Mesendoderm (in vitro differentiated cells): ENCODE measurements at regions not wholly inside any gene's neighbourhood (a gene's known extent, or its start where the extent isn't known, plus 50 kb on each side); places are given as distances from the start of the nearest gene placed in this dataset.
"Not testable (repeated sequence)": the region's sequence is repeated elsewhere in the genome, so short reads cannot be mapped to it uniquely, and the experiment has no call there.

Experiments used
- DNase-seq: peaks from one replicate; pipeline ENCODE4 v3.0.0; 2013
- H2AK5ac ChIP-seq: 2 replicates; pipeline ENCODE4 v1.6.1; 2013; ENCODE audit warnings: low read length, inconsistent platforms
- H2BK120ac ChIP-seq: 2 replicates; pipeline ENCODE4 v1.6.1; 2013; ENCODE audit warnings: low read depth, mild to moderate bottlenecking, low read length, moderate library complexity, mixed read lengths
- H2BK15ac ChIP-seq: replicated peaks from 2 replicates; pipeline ENCODE4 v1.6.1; 2013; ENCODE audit warnings: low read depth, mild to moderate bottlenecking, moderate library complexity
- H2BK5ac ChIP-seq: 2 replicates; pipeline ENCODE4 v1.6.1; 2013; ENCODE audit warnings: low read length, inconsistent platforms
- H3K18ac ChIP-seq: 2 replicates; pipeline ENCODE4 v1.6.1; 2013; ENCODE audit warnings: mild to moderate bottlenecking, low read length, mixed read lengths
- H3K23ac ChIP-seq: one replicate; pipeline ENCODE4 v1.6.1; 2013; ENCODE audit warnings: low read length
- H3K27ac ChIP-seq: 2 replicates; pipeline ENCODE4 v1.5.1; 2013; ENCODE audit warnings: low read depth, mild to moderate bottlenecking, inconsistent platforms, low read length, moderate library complexity
- H3K27me3 ChIP-seq: 2 replicates; pipeline ENCODE4 v1.6.1; 2013; ENCODE audit warnings: low read length, control low read depth, mild to moderate bottlenecking, inconsistent platforms; ENCODE audit not compliant: insufficient read depth, poor library complexity
- H3K36me3 ChIP-seq: 2 replicates; pipeline ENCODE4 v1.6.1; 2013; ENCODE audit warnings: low read length, inconsistent platforms; ENCODE audit not compliant: control insufficient read depth, insufficient read depth
- H3K4ac ChIP-seq: one replicate; pipeline ENCODE4 v1.6.1; 2013; ENCODE audit warnings: low read depth, mild to moderate bottlenecking, low read length, moderate library complexity
- H3K4me1 ChIP-seq: 2 replicates; pipeline ENCODE4 v1.6.1; 2013; ENCODE audit warnings: low read depth, low read length, inconsistent platforms; ENCODE audit not compliant: control insufficient read depth
- H3K4me2 ChIP-seq: 2 replicates; pipeline ENCODE4 v1.6.1; 2013; ENCODE audit warnings: low read length
- H3K4me3 ChIP-seq: 2 replicates; pipeline ENCODE4 v1.5.1; 2013; ENCODE audit warnings: mild to moderate bottlenecking, low read length
- H3K56ac ChIP-seq: one replicate; pipeline ENCODE4 v1.6.1; 2013; ENCODE audit warnings: low read length
- H3K79me1 ChIP-seq: 2 replicates; pipeline ENCODE4 v1.6.1; 2013; ENCODE audit warnings: low read length, inconsistent platforms
- H3K79me2 ChIP-seq: 2 replicates; pipeline ENCODE4 v1.6.1; 2013; ENCODE audit warnings: mild to moderate bottlenecking, low read length; ENCODE audit not compliant: control insufficient read depth, insufficient read depth
- H3K9ac ChIP-seq: 2 replicates; pipeline ENCODE4 v1.6.1; 2013; ENCODE audit warnings: low read length, inconsistent platforms
- H4K5ac ChIP-seq: one replicate; pipeline ENCODE4 v1.6.1; 2013; ENCODE audit warnings: low read length
- H4K8ac ChIP-seq: one replicate; pipeline ENCODE4 v1.6.1; 2013; ENCODE audit warnings: low read depth, mild to moderate bottlenecking, control low read depth, low read length, moderate library complexity
- WGBS: extraction: QIAGEN DNeasy Blood & Tissue Kit; methylation state at CpG from one replicate; pipeline ENCODE4 v1.1.7; 2013; ENCODE audit warnings: low lambda C conversion rate, missing lambda C conversion rate; ENCODE audit not compliant: insufficient coverage; ENCODE audit errors: extremely low coverage; 5-methylcytosine and 5-hydroxymethylcytosine counted together

- Histone ChIP-seq H3K79me1 (no peaks in the 10 kb centered on the region), H3K27ac (no peak overlapping the region), H3K4me1 (no peaks in the 10 kb centered on the region), H3K79me2 (no peaks in the 10 kb centered on the region), H2BK15ac (no peak overlapping the region), H3K4ac (no peak overlapping the region), H3K36me3 (no peaks in the 10 kb centered on the region), H3K23ac (no peak overlapping the region), H2BK5ac (no peak overlapping the region), H2AK5ac (no peak overlapping the region), H3K9ac (no peak overlapping the region), H4K8ac (no peak overlapping the region), H3K18ac (no peak overlapping the region), H4K5ac (no peak overlapping the region), H3K56ac (no peak overlapping the region), H3K4me2 (no peak overlapping the region), H3K27me3 (no peaks in the 10 kb centered on the region), H3K4me3 (no peak overlapping the region), H2BK120ac (no peak overlapping the region)
- WGBS = no CpG with 5 or more reads among the region's 2 CpGs
- no peak for DNase-seq
Measured at GRCh38 chr1:221251580-221251979, 372.3 kb downstream of the HLX start.

GRCh38 chr1:221254813-221255212 lies 375.6 kb downstream of the HLX start:
- Histone ChIP-seq H3K79me1 (no peaks in the 10 kb centered on the region), H4K5ac (no peak overlapping the region), H3K56ac (no peak overlapping the region), H3K4me1 (no peaks in the 10 kb centered on the region), H3K27me3 (no peaks in the 10 kb centered on the region), H3K27ac (no peak overlapping the region), H2BK15ac (no peak overlapping the region), H4K8ac (no peak overlapping the region), H3K9ac (no peak overlapping the region), H2BK5ac (no peak overlapping the region), H3K18ac (no peak overlapping the region), H3K4me2 (no peak overlapping the region), H3K23ac (no peak overlapping the region), H3K79me2 (no peaks in the 10 kb centered on the region), H3K36me3 (no peaks in the 10 kb centered on the region), H2AK5ac (no peak overlapping the region), H2BK120ac (no peak overlapping the region), H3K4me3 (no peak overlapping the region), H3K4ac (no peak overlapping the region)
- DNase-seq = no peak

- Histone ChIP-seq H3K4me2 (no peak overlapping the region), H2BK120ac (no peak overlapping the region), H3K23ac (no peak overlapping the region), H3K79me2 (no peaks in the 10 kb centered on the region), H2BK5ac (no peak overlapping the region), H2AK5ac (no peak overlapping the region), H3K79me1 (no peaks in the 10 kb centered on the region), H4K5ac (no peak overlapping the region), H3K36me3 (no peaks in the 10 kb centered on the region), H3K4me1 (no peaks in the 10 kb centered on the region), H2BK15ac (no peak overlapping the region), H3K18ac (no peak overlapping the region), H3K4ac (no peak overlapping the region), H3K27me3 (no peaks in the 10 kb centered on the region), H3K4me3 (no peak overlapping the region), H3K9ac (no peak overlapping the region), H3K27ac (no peak overlapping the region), H4K8ac (no peak overlapping the region), H3K56ac (no peak overlapping the region)
- DNase-seq = no peak
- no CpG with 5 or more reads among the region's 3 CpGs for WGBS
Measured at GRCh38 chr1:221256773-221257172, 377.5 kb downstream of the HLX start.

- H3K36me3 ChIP-seq, H2AK5ac ChIP-seq, H3K4me3 ChIP-seq, H3K4me2 ChIP-seq, H4K5ac ChIP-seq, H4K8ac ChIP-seq, H2BK15ac ChIP-seq, DNase-seq, H3K4ac ChIP-seq, H3K79me1 ChIP-seq, H3K56ac ChIP-seq, H3K18ac ChIP-seq, H3K27me3 ChIP-seq, H2BK5ac ChIP-seq, H3K4me1 ChIP-seq, H3K79me2 ChIP-seq, H2BK120ac ChIP-seq, H3K9ac ChIP-seq, H3K23ac ChIP-seq, H3K27ac ChIP-seq: not testable (repeated sequence)
- no CpG with 5 or more reads among the region's 1 CpG for WGBS
Measured at GRCh38 chr1:221257548-221257947, 378.3 kb downstream of the HLX start.

GRCh38 chr1:221262677-221263076 lies 383.4 kb downstream of the HLX start:
- not testable (repeated sequence) for H3K23ac ChIP-seq, DNase-seq, H3K18ac ChIP-seq, H3K79me2 ChIP-seq, H4K8ac ChIP-seq, H3K4me3 ChIP-seq, H3K27ac ChIP-seq, H3K4me2 ChIP-seq, H3K4ac ChIP-seq, H3K56ac ChIP-seq, H2AK5ac ChIP-seq, H2BK15ac ChIP-seq, H3K27me3 ChIP-seq, H4K5ac ChIP-seq, H3K79me1 ChIP-seq, H2BK5ac ChIP-seq, H3K4me1 ChIP-seq, H3K9ac ChIP-seq, H3K36me3 ChIP-seq, H2BK120ac ChIP-seq
- no CpG with 5 or more reads among the region's 7 CpGs for WGBS

- Histone ChIP-seq H3K4me2 (no peak overlapping the region), H3K4me1 (no peaks in the 10 kb centered on the region), H3K27ac (no peak overlapping the region), H4K5ac (no peak overlapping the region), H2BK120ac (peak overlapping the region; percentile 73), H3K23ac (no peak overlapping the region), H3K18ac (peak overlapping the region; percentile 87), H3K4ac (peak overlapping the region; percentile 70), H4K8ac (no peak overlapping the region), H2BK5ac (peak overlapping the region; percentile 39), H3K4me3 (no peak overlapping the region), H3K56ac (peak overlapping the region; percentile 25), H2AK5ac (peak overlapping the region; percentile 15), H3K36me3 (no peaks in the 10 kb centered on the region), H3K79me2 (no peaks in the 10 kb centered on the region), H3K27me3 (no peaks in the 10 kb centered on the region), H3K79me1 (no peaks in the 10 kb centered on the region), H2BK15ac (no peak overlapping the region), H3K9ac (no peak overlapping the region)
- WGBS = no CpG with 5 or more reads among the region's 9 CpGs
- peak; percentile 88 for DNase-seq
Measured at GRCh38 chr1:221263831-221264767, 384.9 kb downstream of the HLX start.
